MV-4-11 (cell line): ENCODE measurements at regions not wholly inside any gene's neighbourhood (a gene's known extent, or its start where the extent isn't known, plus 50 kb on each side); places are given as distances from the start of the nearest gene placed in this dataset.
"Not testable (repeated sequence)": the region's sequence is repeated elsewhere in the genome, so short reads cannot be mapped to it uniquely, and the experiment has no call there.

Experiments used
- DNase-seq: peaks from one replicate; lab custom pipeline; 2025; lab: John Stamatoyannopoulos, UW

DNA sequence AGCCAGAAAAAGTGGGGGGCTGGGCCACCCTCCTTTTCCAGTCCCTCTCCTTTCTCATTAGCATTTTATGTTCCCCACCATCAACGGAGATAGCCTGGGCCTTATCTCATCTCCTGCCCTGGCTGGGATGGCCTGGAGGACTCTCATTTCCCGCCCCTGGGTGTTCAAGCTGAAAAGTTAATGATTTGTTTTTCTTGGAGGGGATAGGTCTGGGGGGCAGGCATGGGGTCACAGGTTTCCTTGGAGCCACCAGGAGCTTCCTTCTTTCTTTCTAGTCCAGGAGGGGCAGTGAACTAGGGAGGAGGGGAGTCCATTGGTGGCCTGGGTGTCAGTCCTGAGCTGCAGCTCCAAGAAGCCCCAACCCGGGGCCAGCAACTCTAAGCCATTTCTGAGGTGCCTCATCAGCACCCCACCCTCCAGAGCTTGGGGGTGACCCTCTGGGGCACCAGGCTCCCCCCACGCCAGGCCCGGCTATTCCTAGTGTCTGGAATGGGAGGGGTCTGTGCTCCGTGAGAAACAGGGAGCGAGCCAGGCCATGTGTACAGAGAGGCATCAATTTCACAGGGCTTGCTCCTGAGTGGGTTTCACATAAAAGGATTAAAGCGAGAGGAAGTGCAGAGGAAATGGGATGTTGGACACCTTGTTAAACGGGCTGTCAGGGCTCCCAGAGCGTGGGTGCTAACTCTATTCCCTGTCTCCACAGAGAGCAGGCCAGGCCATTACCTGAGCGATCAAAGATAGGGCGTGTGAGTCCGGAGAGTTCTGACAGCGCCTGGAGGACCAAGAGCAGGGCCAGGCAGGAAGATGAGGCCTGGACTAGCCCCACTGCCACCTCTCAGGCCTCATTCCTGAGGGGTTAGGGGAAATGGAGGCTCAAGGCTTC is 90.6 kb upstream of the LHX1 start:
- no peak for DNase-seq

DNA sequence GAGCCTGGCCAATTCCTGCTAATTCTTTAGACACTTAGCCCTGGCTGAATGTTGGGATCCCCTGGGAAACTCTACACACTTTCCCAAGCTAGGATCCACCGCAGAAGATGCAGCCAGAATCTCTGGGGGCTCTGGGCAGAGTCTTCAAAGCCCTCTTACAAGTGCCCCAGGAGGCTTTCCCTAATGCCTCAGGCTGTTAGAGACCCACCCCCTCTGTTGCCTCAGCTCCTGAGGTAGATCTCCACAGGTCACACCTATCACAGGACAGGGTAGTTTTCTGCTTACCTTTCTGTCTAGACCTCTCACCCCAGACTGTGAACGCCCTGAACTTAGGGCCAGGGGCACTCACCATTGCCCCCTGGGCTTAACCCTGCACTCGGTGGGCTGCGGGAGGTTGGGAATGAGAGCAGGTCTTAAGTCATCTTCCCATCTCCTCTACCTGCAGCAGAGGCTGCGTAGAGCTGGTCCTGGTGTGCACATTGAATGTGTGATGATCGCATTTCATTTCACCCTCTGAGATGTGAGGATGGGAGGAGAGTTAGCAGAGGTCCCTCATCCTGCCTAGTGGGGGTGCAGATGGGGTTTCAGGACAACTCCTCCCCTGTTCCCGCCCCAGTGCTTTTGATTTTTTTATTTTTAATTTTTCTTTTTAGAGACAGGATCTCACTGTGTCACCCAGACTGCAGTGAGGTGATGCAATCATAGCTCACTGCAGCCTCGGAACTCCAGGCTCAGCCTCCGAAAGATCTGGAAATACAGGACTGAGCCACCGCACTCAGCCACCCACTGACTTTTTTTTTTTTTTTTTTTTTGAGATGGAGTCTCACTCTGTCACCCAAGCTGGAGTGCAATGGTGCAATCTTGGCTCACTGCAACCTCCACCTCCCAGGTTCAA is 89.0 kb upstream of the LHX1 start:
- no peak for DNase-seq

DNA sequence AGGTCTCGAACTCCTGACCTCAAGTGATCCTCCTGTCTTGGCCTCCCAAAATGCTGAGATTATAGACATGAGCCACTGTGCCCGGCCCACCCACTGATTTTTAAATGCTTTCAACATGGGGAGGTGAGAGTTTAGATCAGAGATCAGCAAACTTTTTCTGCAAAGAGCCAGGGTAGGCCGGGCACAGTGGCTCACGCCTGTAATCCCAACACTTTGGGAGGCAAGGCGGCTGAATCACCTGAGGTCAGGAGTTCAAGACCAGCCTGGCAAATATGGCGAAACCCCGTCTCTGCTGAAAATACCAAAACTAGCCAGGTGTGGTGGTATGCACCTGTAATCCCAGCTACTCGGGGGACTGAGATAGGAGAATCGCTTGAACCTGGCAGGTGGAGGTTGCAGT is 88.3 kb upstream of the LHX1 start:
- not testable (repeated sequence) for DNase-seq

DNA sequence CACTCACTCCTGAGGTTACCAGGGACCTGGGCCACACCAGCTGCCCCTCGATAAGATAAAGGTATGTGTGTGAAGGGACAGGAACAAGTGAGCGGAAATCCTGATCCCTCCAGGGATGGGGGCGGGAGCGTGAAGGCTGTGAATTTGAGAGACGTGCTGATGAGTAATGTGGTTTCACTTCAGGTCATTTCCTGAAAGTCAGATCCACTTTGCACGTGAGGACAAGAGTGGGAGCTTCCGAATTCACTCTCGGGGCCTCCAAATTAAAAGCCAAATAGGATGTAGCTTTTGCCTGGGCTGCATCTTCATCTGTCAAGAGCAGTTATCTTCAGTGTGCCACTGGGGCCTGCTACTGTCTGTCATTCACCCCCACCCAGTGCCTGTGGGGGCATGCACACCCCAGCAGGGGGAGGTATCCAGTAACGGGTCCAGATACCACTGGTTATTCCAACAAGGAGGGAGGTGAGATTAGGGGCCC is 87.4 kb upstream of the LHX1 start:
- peak; percentile 58 for DNase-seq

DNA sequence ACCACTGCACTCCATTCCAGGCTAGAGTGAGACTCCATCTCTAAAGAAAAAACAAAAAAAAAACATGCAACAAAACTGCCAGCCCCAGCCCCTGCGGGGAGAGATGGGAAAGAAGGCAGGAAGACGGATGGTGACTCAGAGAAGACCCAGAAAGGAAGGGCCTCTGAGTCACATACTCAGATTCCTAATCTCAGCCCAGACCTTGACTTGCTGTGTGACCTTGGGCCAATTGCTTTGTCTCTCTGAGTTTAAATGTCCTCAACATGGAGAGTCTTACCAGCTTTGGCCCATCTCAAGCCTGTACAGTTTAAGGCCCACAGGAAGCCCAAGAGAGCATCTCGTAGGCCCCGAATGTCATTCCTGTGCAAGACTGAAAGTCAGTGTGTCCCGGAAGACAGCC is 86.5 kb upstream of the LHX1 start:
- peak; percentile 21 for DNase-seq

DNA sequence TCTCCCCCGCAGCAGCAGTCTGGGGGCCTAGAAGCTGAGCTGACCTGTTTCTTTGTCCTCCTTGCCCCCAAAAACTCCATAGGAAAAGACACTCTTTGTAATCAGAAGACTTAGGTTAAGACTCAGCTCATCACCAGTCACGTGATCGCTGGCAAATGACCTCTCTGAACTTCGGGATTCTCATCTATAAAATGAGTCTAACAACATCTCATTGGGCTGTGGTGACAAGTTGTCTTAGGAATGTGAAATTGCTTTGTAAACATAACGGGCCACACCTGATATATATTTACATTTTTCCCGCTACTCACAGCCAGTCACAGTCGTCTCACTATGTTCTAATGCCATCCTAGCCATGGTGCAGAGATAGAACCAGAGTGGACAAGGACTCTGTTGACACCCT is 86.0 kb upstream of the LHX1 start:
- DNase-seq: no peak

DNA sequence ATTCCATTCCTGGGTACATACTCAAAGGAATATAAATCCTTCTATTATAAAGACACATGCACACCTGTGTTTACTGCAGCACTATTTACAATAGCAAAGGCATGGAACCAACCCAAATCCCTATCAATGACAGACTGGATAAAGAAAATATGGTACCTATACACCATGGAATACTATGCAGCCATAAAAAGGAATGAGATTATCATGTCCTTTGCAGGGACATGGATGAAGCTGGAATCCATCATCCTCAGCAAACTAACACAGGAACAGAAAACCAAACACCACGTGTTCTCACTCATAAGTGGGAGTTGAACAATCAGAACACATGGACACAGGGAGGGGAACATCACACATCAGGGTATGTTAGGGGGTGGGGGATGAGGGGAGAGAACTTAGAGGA is 84.8 kb upstream of the LHX1 start:
- not testable (repeated sequence) for DNase-seq

DNA sequence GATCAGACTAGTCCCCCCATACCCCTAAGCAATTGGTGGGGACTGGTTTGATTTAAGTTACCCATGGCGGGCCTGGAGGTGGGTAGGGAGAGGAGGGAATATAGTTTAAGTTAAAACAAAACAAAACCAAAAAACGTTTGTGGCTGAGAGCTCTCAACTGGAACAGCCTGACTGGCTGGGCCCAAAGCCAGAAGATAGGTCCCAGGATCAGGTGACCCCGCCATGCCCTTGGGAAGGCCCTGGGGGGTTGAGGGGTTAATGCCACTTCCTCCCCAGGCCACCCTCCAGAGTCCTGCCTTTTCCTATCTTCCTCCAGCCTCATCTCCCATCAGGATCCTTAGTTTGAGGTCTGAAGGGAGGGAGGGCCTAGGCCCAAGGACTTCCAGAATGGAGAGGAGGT is 82.3 kb upstream of the LHX1 start:
- DNase-seq: no peak

DNA sequence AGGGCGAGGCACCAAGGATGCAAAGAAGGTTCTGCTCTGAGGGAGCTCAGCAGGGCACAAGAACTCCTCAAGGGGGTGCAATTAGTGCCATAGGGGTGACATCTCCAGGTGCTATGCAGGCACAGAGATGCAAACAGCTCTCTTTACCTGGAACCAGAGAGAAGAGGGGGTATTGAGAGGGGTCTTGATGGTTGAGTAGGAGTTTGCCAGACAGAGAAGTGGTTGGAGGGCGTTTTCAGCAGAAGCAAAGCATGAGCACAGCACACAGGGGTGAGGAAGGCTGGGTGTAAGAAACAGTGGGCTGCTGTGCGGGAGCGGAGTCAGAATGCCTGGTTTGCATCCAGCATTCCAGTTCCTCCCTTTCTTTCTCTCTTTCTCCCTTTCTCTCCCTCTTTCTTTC is 81.8 kb upstream of the LHX1 start:
- DNase-seq: no peak

DNA sequence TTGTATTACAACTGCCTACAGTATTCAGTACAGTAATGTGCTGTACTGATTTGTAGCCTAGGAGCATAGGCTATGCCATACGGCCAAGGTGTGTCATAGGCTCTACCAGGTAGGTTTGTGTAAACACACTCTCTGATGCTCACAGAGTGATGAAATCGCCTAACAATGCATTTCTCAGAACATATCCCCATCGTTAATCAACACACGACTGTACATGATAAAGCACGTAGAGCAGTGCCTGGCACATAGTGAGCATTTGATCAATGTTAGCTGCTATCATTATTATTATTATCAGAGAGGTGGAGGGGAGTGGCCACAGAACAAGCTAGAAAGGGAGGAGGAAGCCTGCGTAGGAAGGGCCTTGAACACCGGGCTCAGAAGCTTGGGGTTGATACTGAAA is 81.1 kb upstream of the LHX1 start:
- no peak for DNase-seq

DNA sequence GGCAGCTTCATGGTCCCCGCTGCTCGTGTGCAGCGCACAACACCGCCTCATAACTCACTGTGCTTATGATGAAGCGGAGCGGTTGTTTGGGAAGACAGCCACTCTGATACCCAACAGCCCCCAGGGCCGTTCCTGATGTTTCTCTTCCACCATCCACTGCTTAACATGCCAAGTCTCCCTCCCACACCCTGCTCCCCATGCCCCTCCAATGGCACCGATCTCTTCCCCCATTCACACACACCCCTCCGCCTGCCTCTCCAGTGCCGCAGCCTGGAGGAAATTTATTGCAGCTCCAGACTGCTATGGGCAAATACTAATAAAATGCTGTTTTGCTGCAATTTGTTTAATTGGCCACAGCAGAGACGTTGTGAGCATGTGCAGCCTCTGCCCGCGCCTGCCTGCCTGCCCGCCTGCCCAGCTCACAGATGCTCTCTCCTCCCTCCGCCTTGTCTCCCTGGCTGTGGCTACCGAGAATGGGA is 80.3 kb upstream of the LHX1 start:
- no peak for DNase-seq

DNA sequence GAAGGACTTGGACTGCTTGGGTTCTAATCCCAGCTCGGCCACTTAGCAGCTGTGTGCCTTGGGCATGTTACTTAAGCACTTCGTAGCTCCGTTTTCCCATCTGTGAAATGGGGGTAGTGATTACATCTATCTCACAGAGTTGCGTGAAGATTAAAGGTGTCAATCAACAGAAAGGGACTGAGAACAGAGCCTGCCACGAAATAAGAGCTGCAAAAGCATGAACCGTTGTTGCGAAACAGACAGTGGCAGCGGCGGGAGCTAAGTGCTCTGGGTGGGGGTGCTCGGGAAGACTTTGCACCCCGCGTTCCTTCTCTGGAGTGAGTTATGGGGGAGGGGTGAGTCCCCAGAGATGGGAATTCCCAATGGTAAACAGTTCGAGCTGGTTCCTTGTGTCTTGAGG is 79.6 kb upstream of the LHX1 start:
- peak; percentile 5 for DNase-seq

DNA sequence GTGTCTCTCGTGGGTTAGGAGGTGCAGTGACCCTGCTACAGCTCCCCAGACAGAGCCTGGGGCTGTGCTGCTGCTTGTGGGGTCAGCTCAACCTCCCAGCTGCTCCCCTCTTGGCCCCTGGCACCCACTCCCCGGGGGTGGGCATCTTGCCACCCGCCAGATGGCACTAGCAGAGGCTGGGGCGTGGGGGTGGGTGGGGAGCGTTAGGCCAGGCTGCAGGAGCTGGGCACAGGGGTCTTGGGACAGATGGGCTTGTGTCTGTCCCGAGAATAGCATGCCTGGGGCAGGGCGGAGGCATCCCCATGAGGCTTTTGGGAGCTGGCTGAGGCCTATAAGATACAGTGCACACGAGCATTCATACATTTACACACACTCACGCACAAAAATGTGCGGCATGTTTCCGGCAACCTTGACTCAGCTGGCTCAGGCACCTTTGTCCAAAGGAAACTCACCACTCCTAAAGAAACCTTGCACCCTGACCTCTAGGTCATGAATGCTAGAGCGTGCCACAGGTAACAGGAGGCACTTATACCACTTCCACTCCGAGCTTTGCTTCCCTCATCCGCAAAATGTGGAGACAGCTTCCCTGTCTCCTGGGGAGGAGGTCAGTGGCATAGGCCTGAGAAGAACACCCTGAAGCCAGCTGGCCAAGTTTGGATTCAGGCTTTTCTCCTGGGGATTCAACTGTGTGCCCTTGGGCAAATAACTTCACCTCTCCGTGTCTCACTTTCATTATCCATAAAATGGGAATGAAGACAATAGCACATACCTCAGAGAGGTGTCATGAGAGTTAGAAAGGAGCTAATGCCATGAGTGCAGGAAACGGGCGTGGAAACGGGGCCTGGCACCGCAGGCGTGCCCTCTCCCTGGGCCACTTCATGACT is 78.9 kb upstream of the LHX1 start:
- no peak for DNase-seq

DNA sequence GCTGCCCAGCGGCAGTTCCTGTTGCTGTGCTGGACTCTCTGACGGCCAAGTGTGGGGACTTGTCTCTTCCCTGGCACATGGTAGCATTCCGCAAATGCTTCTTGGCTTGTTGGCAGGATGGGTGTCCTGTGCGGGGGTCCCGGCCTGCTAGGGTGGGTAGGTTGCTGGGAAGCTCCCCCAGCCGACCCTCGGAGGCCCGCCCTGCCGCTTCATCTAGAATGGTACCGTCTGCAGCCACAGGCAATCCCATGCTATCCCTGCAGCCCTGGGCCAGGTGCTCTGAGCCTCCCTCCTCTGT is 78.3 kb upstream of the LHX1 start:
- no peak for DNase-seq

DNA sequence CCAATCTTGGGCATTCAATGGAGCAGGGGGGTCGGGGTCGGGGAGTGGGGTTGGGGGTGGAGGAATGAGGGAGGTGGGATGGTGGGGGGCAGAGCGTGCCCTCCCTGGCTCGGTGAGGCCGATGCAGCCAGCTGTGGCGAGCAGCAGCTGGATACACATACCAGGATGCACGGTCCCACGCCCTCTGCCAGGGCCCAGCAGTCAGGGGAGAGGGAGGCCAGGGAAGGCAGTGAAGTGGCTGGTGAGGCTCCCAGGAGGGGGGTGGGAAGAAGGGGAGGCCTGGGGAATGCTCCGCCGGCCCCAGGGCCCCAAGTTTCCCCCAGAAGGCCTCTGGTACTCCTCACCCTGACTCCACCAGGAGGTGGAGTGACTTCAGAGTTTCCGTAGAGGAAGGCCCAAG is 77.6 kb upstream of the LHX1 start:
- DNase-seq: no peak

DNA sequence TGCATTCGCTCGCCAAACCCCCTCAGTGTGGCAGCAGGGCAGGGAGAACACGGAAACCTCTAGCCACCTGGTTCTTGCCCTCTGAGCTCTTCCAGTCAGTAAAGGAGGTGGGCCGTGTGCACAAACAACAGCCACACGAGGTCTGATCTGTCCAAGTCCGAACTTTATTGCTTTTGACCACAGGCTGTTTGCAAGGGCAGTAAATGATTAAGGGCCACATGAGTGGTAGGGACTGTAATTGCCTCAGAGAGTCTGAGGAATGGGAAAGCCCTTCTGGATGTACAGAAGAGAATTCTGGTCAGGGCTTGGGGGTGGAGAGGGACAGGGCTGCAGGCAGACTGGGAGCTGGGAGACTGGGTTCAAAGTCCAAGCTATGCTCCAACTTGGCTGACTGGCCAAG is 75.7 kb upstream of the LHX1 start:
- no peak for DNase-seq

DNA sequence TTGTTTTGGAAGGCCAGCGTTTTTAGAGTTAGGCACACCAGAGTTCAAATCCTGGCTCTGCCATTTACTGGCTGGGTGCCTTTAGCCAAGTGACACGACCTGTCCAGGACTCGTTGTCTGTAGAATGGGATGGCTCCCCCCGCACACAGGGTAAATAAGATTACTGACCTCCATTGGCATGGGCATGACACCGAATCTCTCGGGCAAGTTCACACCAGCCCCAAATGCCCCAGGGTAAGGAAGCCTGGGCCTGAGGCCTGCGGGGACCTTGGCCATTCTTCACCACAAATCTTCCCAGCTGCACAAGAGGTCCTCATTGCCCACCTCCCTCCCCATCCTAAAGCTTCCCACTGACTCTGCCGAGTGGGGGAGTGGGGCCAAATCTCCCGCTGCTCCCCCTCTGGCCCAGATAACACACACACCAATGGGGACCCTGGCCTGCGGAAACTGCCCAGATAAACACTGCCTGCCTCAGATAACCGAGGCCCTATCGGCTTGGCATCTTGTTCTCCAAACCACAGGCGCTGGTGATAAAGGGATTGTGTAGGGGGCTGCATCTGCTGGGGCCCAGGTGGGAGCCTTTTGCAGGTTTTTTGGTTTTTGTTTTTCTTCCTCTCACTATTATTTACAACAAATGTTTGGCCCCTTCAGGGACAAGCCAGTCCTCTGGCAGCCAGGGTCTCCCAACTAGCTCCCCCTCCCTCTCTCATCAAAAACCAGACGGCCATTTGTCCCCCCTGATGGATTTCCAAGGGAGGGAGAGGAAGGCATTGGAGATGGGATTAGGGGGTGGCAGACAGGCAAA is 75.0 kb upstream of the LHX1 start:
- DNase-seq: no peak

DNA sequence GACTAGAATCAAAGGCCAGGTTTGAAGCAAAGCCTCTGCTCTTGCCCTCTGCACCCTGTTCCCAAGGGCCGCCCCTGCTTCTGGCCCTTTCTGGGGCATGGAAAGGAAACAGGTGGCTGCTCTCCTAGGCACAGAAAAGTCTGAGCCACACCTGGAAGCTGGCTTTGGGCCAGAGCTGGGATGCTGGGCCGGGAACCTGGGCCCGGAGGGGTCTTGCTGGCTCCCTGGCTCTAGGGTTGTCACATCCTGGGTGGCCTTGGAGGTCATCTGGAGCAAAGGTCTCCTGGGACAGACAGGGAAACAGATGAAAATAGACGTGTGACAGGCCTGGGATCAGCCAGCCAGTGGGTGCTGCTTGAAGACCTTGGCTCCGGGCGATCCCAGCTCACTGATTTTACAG is 74.1 kb upstream of the LHX1 start:
- no peak for DNase-seq

DNA sequence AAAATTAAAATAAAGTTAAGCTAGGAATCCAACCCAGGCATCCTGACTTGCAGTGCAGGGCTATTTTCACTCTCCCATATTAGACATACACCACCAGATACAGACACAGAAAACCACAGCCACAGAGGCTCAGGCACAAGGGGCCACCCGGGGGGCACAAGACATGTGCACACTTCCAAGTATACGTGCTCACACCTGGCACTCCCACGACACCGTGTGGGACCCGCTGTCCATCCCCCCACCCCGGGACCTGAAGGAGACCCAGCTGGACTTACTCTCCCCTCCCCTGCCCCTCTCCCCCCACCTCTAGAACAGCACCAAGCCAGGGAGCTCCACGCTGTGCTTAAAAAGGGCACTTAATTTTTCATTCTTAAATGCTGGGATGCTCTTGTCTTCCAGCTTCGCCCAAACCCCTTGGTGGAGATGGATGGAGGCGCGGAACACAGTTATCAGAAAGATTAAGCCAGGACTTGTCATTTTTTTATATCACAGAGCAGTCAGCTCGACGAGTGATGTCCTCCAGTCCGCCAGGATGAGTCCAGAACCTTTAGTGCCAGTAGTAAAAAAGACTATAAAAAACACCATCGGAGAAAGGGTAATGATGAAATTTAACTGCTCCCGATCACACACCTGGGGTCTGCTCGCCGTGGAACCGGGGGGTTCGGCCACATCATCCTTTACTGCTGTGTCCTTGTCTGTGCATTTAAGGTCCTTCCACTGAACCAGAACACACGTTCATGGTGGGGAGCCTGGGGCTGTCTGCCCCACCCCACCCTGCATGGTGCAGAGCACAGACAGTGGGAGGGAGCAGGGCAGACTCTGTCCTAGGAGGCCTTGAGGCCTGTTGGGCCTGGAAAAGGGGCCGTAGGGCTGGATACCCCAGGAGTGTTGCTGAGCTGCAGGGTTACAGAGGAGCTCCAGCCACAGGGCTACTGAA is 73.3 kb upstream of the LHX1 start:
- no peak for DNase-seq

DNA sequence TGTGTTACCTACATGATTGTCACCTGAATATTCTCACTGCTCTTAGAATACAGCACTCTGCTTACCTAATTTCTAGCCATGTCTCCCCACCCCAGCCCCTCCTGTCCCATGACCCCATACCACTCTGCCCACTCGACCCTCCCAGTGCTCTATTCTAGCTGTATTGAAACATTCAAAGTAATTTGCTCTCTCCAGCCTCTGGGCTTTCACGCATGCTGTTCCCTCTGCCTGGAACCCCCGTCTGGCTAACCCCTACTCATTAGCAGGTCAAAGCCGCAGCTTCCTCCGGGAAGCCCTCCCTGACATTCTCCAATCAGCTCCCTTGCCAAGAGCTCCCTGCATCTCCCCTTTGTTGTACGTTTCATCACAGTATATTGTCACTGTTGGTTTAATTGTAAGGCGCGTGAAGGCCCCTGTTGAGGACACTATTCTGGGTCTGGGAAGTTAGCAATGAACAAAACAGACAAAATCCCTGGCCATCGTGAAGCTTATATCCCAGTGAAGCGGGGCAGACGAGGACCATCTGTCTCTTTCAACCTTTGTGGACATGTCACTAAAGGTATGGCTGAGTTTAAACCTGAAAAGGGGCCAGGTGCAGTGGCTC is 72.3 kb upstream of the LHX1 start:
- DNase-seq: no peak
